T-helper 1 cell (primary cell): ENCODE measurements at regions not wholly inside any gene's neighbourhood (a gene's known extent, or its start where the extent isn't known, plus 50 kb on each side); places are given as distances from the start of the nearest gene placed in this dataset.

Experiments used
- DNase-seq, 5 donors: peaks; one replicate each; pipeline ENCODE4 v3.0.0-alpha.2; 2012 to 2020

- DNase-seq = no peak
These were observed 86.5 kb upstream of the PFKP start for GRCh38 chr10:2980791-2981360.

GRCh38 chr10:2980116-2980515, 87.2 kb upstream of the PFKP start:
- DNase-seq = no peak

GRCh38 chr10:2979306-2979705, 88.0 kb upstream of the PFKP start:
- no peak for DNase-seq

- no peak for DNase-seq
These were observed 88.6 kb upstream of the PFKP start for GRCh38 chr10:2978574-2979273.

GRCh38 chr10:2978111-2978510, 89.2 kb upstream of the PFKP start:
- DNase-seq = peak in 1 of 5 donors; percentile 15

- no peak for DNase-seq
These were observed 92.7 kb upstream of the PFKP start for GRCh38 chr10:2974503-2975207.

- DNase-seq = no peak
These were observed 93.3 kb upstream of the PFKP start for GRCh38 chr10:2974083-2974482.

- no peak for DNase-seq
These were observed 94.5 kb upstream of the PFKP start for GRCh38 chr10:2972810-2973209.

- no peak for DNase-seq
These were observed 95.1 kb upstream of the PFKP start for GRCh38 chr10:2972216-2972615.

- DNase-seq = no peak
These were observed 97.0 kb upstream of the PFKP start for GRCh38 chr10:2970190-2970823.

- DNase-seq = no peak
These were observed 98.8 kb upstream of the PFKP start for GRCh38 chr10:2968401-2969058.

- DNase-seq = no peak
These were observed 101.2 kb upstream of the PFKP start for GRCh38 chr10:2966134-2966533.

- DNase-seq = no peak
These were observed 102.6 kb upstream of the PFKP start for GRCh38 chr10:2964632-2965296.

GRCh38 chr10:2963889-2964631, 103.3 kb upstream of the PFKP start:
- no peak for DNase-seq

- no peak for DNase-seq
These were observed 105.2 kb upstream of the PFKP start for GRCh38 chr10:2962194-2962593.

- no peak for DNase-seq
These were observed 108.7 kb upstream of the PFKP start for GRCh38 chr10:2958659-2959058.

- DNase-seq = no peak
These were observed 109.6 kb upstream of the PFKP start for GRCh38 chr10:2957785-2958184.

- DNase-seq = no peak
These were observed 112.3 kb upstream of the PFKP start for GRCh38 chr10:2955064-2955463.

- DNase-seq = no peak
These were observed 113.9 kb upstream of the PFKP start for GRCh38 chr10:2953495-2953894.

GRCh38 chr10:2951235-2951835, 116.0 kb upstream of the PFKP start:
- peak in 1 of 5 donors; percentile 41 for DNase-seq

GRCh38 chr10:2950546-2950945, 116.8 kb upstream of the PFKP start:
- DNase-seq = no peak
